Neural progenitor cell (in vitro differentiated cells): ENCODE measurements at regions not wholly inside any gene's neighbourhood (a gene's known extent, or its start where the extent isn't known, plus 50 kb on each side); places are given as distances from the start of the nearest gene placed in this dataset.

ENCODE experiments used
- DNase-seq: peaks from one replicate; pipeline ENCODE4 v3.0.0-alpha.2; 2016; ENCODE audit warnings: low spot score
- H2AFZ ChIP-seq: fragments of 200-600 bp; sonication (generic); replicated peaks from 2 replicates; pipeline ENCODE4 v1.6.1; 2016; ENCODE audit warnings: antibody characterized with exemption
- H3F3A ChIP-seq: fragments of 200-600 bp; sonication (generic); 2 replicates; pipeline ENCODE4 v1.6.1; 2016; ENCODE audit warnings: antibody characterized with exemption, low read depth
- H3K27ac ChIP-seq: fragments of 200-600 bp; sonication (generic); 2 replicates; pipeline ENCODE4 v1.5.1; 2016; ENCODE audit warnings: mild to moderate bottlenecking
- H3K27me3 ChIP-seq: fragments of 200-600 bp; sonication (generic); 2 replicates; pipeline ENCODE4 v1.6.1; 2016; ENCODE audit warnings: mild to moderate bottlenecking, moderate library complexity
- H3K36me3 ChIP-seq: fragments of 200-600 bp; sonication (generic); 2 replicates; pipeline ENCODE4 v1.5.1; 2016
- H3K4me1 ChIP-seq: fragments of 200-600 bp; sonication (generic); 2 replicates; pipeline ENCODE4 v1.6.1; 2016; ENCODE audit warnings: mixed run types
- H3K4me2 ChIP-seq: fragments of 200-600 bp; sonication (generic); 2 replicates; pipeline ENCODE4 v1.6.1; 2016
- H3K4me3 ChIP-seq: fragments of 200-600 bp; sonication (generic); 2 replicates; pipeline ENCODE4 v1.5.1; 2016
- H3K79me2 ChIP-seq: fragments of 200-600 bp; sonication (generic); 2 replicates; pipeline ENCODE4 v1.6.1; 2016; ENCODE audit warnings: low read depth
- H3K9ac ChIP-seq: fragments of 200-600 bp; sonication (generic); 2 replicates; pipeline ENCODE4 v1.6.1; 2016
- H3K9me3 ChIP-seq: fragments of 200-600 bp; sonication (generic); 2 replicates; pipeline ENCODE4 v1.5.1; 2016; ENCODE audit warnings: low read depth
- H4K20me1 ChIP-seq: fragments of 200-600 bp; sonication (generic); 2 replicates; pipeline ENCODE4 v1.6.1; 2016; ENCODE audit warnings: low read depth
- H3K27ac Mint-ChIP-seq: 3 replicates; pipeline ENCODE4 v1.8.0; 2021; ENCODE audit warnings: mixed read lengths
- H3K27me3 Mint-ChIP-seq: 2 replicates; pipeline ENCODE4 v1.8.0; 2022; ENCODE audit warnings: low read depth, mild to moderate bottlenecking, inconsistent platforms, moderate library complexity, mixed read lengths; ENCODE audit not compliant: insufficient read depth
- H3K36me3 Mint-ChIP-seq: 3 replicates; pipeline ENCODE4 v1.8.0; 2021; ENCODE audit warnings: mixed read lengths
- H3K4me1 Mint-ChIP-seq: 3 replicates; pipeline ENCODE4 v1.8.0; 2021; ENCODE audit warnings: mixed read lengths
- H3K4me3 Mint-ChIP-seq: 3 replicates; pipeline ENCODE4 v1.8.0; 2021; ENCODE audit warnings: mild to moderate bottlenecking, moderate library complexity, mixed read lengths
- H3K9me3 Mint-ChIP-seq: 3 replicates; pipeline ENCODE4 v1.8.0; 2020; ENCODE audit warnings: mixed read lengths
- EZH2 ChIP-seq: fragments of 200-600 bp; sonication (generic); IDR thresholded peaks from 2 replicates; pipeline ENCODE4 v1.6.1; 2017; ENCODE audit warnings: antibody characterized with exemption, mild to moderate bottlenecking, moderate library complexity
- EZH2phosphoT487 ChIP-seq: fragments of 200-600 bp; sonication (generic); IDR thresholded peaks from 2 replicates; pipeline ENCODE4 v1.6.1; 2017; ENCODE audit warnings: antibody characterized with exemption
- TF ChIP-seq, protein P1 (sequence below): fragments of 200-600 bp; sonication (generic); IDR thresholded peaks from 2 replicates; pipeline ENCODE4 v1.5.1; 2017; ENCODE audit warnings: antibody characterized with exemption, mild to moderate bottlenecking

DNA sequence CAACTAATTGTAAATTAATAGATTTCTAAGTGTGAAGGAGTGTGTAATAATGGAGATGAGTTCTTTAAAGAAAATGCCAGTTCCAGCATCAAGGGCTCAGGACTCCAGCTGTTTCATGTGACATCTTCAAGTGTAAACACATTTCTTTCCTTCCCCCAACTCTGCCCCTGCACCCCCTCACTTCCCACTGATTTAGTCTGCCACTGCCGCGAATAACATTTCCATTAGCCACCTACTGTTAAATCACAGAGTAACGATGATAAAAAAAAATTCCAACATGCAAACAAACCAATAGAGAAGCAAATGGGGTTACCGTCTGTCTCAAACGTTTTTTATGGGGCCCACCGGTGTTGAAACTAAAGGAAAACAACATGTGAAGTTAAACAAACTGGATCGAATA is 414.3 kb downstream of the SAMD5 start:
- H3K4me1 Mint-ChIP-seq: peaks cover 15% of the 10 kb centered on the region
- TF ChIP-seq EZH2phosphoT487: no peak
- TF ChIP-seq EZH2: no peak
- TF ChIP-seq, protein P1, sequence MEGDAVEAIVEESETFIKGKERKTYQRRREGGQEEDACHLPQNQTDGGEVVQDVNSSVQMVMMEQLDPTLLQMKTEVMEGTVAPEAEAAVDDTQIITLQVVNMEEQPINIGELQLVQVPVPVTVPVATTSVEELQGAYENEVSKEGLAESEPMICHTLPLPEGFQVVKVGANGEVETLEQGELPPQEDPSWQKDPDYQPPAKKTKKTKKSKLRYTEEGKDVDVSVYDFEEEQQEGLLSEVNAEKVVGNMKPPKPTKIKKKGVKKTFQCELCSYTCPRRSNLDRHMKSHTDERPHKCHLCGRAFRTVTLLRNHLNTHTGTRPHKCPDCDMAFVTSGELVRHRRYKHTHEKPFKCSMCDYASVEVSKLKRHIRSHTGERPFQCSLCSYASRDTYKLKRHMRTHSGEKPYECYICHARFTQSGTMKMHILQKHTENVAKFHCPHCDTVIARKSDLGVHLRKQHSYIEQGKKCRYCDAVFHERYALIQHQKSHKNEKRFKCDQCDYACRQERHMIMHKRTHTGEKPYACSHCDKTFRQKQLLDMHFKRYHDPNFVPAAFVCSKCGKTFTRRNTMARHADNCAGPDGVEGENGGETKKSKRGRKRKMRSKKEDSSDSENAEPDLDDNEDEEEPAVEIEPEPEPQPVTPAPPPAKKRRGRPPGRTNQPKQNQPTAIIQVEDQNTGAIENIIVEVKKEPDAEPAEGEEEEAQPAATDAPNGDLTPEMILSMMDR: no peak
- Histone ChIP-seq H3K27ac (no peak overlapping the region), H3K4me1 (no peaks in the 10 kb centered on the region), H3K4me2 (no peak overlapping the region), H3K4me3 (no peak overlapping the region), H3K9me3 (no peaks in the 10 kb centered on the region), H4K20me1 (no peaks in the 10 kb centered on the region), H3K36me3 (no peaks in the 10 kb centered on the region), H2AFZ (no peak overlapping the region), H3K9ac (no peak overlapping the region), H3K27me3 (no peaks in the 10 kb centered on the region), H3F3A (no peaks in the 10 kb centered on the region), H3K79me2 (no peaks in the 10 kb centered on the region)
- peaks cover 14% of the 10 kb centered on the region for H3K36me3 Mint-ChIP-seq
- no peak overlapping the region for H3K27ac Mint-ChIP-seq
- DNase-seq: no peak
- H3K9me3 Mint-ChIP-seq: peaks cover 41% of the 10 kb centered on the region
- peaks cover 15% of the 10 kb centered on the region for H3K27me3 Mint-ChIP-seq
- H3K4me3 Mint-ChIP-seq: no peak overlapping the region

DNA sequence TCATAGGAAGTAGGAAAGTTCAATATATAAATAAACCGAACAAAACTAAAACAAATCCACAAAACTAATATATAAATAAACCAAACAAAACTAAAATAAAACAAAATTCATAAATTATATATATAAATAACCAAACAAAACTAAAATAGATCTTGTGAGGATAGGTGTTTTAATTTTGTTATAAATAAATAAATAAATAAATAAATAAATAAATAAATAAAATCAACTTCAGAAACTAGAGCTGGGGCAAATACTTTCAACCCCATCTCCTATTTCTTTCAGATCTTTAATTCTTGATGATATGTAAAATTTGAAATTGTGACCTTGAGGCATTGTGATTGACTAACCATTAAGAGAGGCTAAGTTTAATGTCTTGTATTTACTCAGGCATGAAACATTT is 416.1 kb downstream of the SAMD5 start:
- no peak for DNase-seq
- no peaks in the 10 kb centered on the region for H3K9me3 ChIP-seq
- Mint-ChIP-seq H3K9me3 (peaks cover 38% of the 10 kb centered on the region), H3K4me1 (peaks cover 15% of the 10 kb centered on the region), H3K27ac (no peak overlapping the region), H3K4me3 (no peak overlapping the region), H3K27me3 (peaks cover 9% of the 10 kb centered on the region), H3K36me3 (peaks cover 9% of the 10 kb centered on the region)
- no peak overlapping the region for H3K4me2 ChIP-seq
- H3K4me3 ChIP-seq: no peak overlapping the region
- H3K4me1 ChIP-seq: no peaks in the 10 kb centered on the region
- H3F3A ChIP-seq: no peaks in the 10 kb centered on the region
- no peak overlapping the region for H2AFZ ChIP-seq
- H3K27me3 ChIP-seq: no peaks in the 10 kb centered on the region
- H3K79me2 ChIP-seq: no peaks in the 10 kb centered on the region
- TF ChIP-seq EZH2 (no peak), EZH2phosphoT487 (no peak)
- TF ChIP-seq, protein P1: no peak
- no peak overlapping the region for H3K27ac ChIP-seq
- H4K20me1 ChIP-seq: no peaks in the 10 kb centered on the region
- no peak overlapping the region for H3K9ac ChIP-seq
- H3K36me3 ChIP-seq: no peaks in the 10 kb centered on the region

DNA sequence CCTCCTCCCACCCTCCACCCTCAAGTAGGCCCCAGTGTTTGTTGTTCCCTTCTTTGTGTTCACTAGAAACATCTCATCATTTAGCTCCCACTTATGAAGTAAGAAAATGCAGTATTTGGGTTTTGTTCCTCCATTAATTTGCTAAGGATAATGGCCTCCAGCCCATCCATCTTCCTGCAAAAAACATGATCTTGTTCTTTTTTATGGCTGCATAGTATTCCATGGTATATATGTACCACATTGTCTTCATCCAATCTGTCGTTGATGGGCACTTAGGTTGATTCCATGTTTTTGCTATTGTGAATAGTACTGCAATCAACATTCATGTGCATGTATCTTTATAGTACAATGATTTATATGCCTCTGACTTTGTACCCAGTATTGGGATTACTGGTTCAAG is 416.8 kb upstream of the SASH1 start:
- Histone ChIP-seq H3K4me1 (no peaks in the 10 kb centered on the region), H3K27ac (no peak overlapping the region), H3K27me3 (no peaks in the 10 kb centered on the region), H3F3A (no peaks in the 10 kb centered on the region), H4K20me1 (no peaks in the 10 kb centered on the region), H3K36me3 (no peaks in the 10 kb centered on the region), H3K9ac (no peak overlapping the region), H3K9me3 (no peaks in the 10 kb centered on the region), H3K79me2 (no peaks in the 10 kb centered on the region), H2AFZ (no peak overlapping the region), H3K4me2 (no peak overlapping the region), H3K4me3 (no peak overlapping the region)
- peaks cover 9% of the 10 kb centered on the region for H3K27me3 Mint-ChIP-seq
- no peak for DNase-seq
- peaks cover 8% of the 10 kb centered on the region for H3K36me3 Mint-ChIP-seq
- no peak overlapping the region for H3K27ac Mint-ChIP-seq
- no peak overlapping the region for H3K4me3 Mint-ChIP-seq
- H3K4me1 Mint-ChIP-seq: peaks cover 12% of the 10 kb centered on the region
- TF ChIP-seq, protein P1: no peak
- TF ChIP-seq EZH2 (no peak), EZH2phosphoT487 (no peak)
- H3K9me3 Mint-ChIP-seq: peaks cover 41% of the 10 kb centered on the region

DNA sequence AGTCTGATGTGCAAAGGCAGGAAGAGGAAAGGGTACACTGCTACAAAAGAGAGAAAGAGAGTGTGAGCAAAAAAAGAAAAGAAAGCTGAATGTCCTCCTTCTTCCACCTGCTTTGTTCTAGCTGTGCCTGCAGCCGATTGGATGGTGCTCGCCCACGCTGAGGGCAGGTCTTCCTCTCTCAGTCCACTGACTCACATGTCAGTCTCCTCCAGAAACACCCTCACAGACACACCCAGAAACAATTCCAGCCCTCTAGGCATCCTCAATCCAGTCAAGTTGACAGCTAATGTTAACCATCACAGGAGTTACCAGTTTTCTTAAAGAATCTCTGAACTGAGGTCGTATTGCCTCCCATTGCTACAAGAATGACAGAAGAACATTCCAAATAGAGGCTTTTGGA is 411.9 kb upstream of the SASH1 start:
- Histone ChIP-seq H3K27ac (no peak overlapping the region), H2AFZ (peak overlapping the region; percentile 40)
- TF ChIP-seq EZH2phosphoT487 (no peak), EZH2 (no peak)
- TF ChIP-seq, protein P1: no peak

More for the DNA sequence above, 411.9 kb upstream of the SASH1 start:
- Histone ChIP-seq H3K4me2 (no peak overlapping the region), H3K9ac (no peak overlapping the region), H4K20me1 (no peaks in the 10 kb centered on the region), H3K36me3 (no peaks in the 10 kb centered on the region), H3K79me2 (no peaks in the 10 kb centered on the region), H3K9me3 (no peaks in the 10 kb centered on the region), H3K4me3 (no peak overlapping the region), H3K4me1 (peaks cover 5% of the 10 kb centered on the region), H3K27me3 (no peaks in the 10 kb centered on the region), H3F3A (no peaks in the 10 kb centered on the region)
- peak overlapping the region; percentile 37 for H3K4me3 Mint-ChIP-seq
- H3K27ac Mint-ChIP-seq: no peak overlapping the region
- peaks cover 9% of the 10 kb centered on the region for H3K36me3 Mint-ChIP-seq
- DNase-seq: no peak
- peaks cover 5% of the 10 kb centered on the region for H3K27me3 Mint-ChIP-seq
- H3K4me1 Mint-ChIP-seq: peaks cover 9% of the 10 kb centered on the region
- H3K9me3 Mint-ChIP-seq: peaks cover 33% of the 10 kb centered on the region
